ENCODE measurements at regions not wholly inside any gene's neighbourhood (a gene's known extent, or its start where the extent isn't known, plus 50 kb on each side); places are given as distances from the start of the nearest gene placed in this dataset.

- peak in 1 of 3 experiments; percentile 27 for DNase-seq
Measured at GRCh38 chr4:110900213-110900769, 277.4 kb upstream of the PITX2 start.

GRCh38 chr4:110902500-110902899 is 279.6 kb upstream of the PITX2 start:
- DNase-seq, result no peak

- DNase-seq, result peak in 2 of 3 experiments; percentile 70 to 94
Measured at GRCh38 chr4:110904435-110905065, 281.7 kb upstream of the PITX2 start.

- no peak for DNase-seq
Measured at GRCh38 chr4:110905367-110905766, 282.5 kb upstream of the PITX2 start.

DNA sequence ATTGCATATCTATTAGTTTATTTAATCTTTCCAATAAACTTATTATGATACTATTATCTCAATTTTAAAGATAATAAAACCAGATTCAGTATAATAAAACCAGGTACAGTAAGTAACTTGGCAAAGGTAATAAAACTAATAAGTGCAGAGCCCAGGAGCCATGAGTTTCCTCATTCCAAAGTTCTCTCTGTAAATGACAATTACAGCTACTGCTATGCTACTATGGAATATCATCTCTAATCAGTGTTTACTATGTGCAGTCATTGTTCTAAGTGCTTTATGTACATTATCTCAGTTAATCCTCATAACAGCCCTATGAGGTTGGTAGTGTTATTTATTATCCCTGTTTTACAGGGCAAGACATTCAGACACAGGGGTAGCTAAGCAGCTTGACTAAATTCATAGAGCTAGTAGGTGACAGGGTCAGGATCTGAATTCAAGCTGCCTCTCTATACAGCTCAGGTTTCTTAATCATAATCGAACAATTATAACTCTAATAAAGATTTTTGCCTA is 285.0 kb upstream of the PITX2 start:
- no peak for DNase-seq

DNA sequence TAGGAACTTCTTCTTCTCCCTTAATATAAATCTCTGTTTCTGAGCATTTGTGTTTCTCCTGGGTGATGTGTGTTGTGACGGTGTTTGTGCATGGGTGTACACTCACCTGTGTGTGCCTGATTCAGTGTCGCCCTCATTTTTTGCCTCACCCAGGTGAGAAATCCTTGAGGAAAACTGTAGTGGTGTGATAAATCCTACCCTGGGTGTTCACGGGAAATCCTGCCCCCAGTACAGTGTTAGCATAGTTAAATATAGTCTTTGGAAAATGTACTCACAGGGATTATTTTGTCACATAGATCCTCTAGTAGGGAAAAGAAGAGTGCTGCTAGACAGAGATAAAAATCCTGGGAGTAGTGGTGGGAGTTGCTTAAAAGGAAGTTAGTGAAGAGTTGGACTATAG is 291.9 kb upstream of the PITX2 start:
- no peak for DNase-seq

DNA sequence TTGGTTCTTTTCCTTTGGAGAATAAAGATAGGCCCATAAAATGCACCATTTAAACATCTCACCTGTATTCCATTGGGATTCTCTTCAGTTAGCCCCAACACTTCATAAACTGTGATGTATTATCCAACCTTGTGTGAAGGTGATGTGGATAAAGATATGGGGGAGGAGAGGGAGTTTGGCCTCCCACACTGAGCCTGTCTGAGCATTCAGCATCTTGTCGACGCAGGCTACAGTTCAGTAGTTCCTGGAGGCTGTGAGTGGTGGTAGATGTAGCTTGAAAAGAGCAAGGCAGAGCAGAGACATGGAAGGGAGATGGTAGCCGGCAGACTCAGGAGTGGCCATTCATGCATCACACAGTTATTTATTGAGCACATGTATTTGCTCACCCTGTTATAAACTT is 292.4 kb upstream of the PITX2 start:
- DNase-seq, result no peak

DNA sequence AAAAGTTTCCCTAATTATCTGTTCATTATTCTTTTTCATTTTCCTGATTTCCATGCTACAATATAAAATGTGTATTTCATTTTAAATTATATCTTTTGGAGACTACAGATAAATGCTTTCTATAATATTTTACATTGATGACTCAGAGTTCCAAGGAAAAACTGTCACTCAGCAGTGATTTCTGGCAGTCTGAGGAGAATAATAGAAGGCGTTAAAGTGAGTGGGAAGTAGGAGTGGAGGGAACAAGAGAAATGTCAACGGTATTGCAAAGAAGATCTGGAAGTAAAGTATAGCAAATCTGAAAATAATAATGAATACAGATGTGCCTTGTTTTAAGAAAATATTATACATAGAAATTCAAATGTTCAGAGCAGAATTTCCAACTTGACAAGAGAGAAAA is 293.6 kb upstream of the PITX2 start:
- DNase-seq, result peak in 1 of 3 experiments; percentile 53

DNA sequence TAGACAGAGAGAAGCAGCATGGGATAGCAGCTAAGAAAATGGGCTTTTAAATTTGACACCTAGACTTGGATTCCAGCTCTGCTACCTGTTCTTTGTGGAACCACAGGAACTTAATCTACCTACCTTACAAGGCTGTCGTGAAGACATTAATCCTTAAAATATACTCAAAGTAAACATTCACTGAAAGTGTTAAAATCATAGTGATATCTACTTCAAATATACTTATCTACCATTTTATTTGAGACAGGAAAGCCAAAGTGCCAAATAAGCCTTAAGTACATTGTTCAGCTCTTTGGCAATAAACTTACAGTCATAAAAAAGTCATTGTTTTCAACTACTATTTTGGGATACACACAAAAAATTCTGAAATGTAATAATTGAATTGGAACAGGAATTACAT is 295.0 kb upstream of the PITX2 start:
- DNase-seq, result no peak

GRCh38 chr4:110920990-110921389 is 298.1 kb upstream of the PITX2 start:
- DNase-seq, result no peak

GRCh38 chr4:110924761-110925160 is 301.9 kb upstream of the PITX2 start:
- DNase-seq, result no peak

- DNase-seq, result no peak
Measured at GRCh38 chr4:110926841-110927400, 304.0 kb upstream of the PITX2 start.

GRCh38 chr4:110933341-110933740 is 310.5 kb upstream of the PITX2 start:
- no peak for DNase-seq

- DNase-seq, result no peak
Measured at GRCh38 chr4:110944501-110944900, 321.6 kb upstream of the PITX2 start.

DNA sequence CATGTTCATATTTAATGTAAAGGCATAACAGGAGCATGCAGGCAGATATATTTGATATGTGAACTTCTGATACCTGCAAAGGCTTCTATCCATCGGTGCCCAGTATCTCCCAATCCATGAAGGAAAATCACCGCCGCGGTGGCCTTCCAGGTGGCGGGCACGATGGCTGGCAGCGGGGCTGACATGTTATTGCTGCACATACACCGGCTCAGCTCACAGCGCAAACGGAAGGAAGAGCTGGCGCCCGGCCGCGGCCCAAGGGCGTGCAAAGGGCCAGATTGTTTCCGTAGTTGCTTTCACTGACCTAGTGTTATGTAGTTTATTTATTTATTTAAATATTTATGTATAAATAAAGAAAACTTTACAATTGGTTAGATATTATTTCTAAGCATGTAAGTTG is 322.7 kb upstream of the PITX2 start:
- no peak for DNase-seq

GRCh38 chr4:110949542-110949941 is 326.7 kb upstream of the PITX2 start:
- no peak for DNase-seq

- DNase-seq, result no peak
Measured at GRCh38 chr4:110950731-110951130, 327.9 kb upstream of the PITX2 start.

- no peak for DNase-seq
Measured at GRCh38 chr4:110953191-110953590, 330.3 kb upstream of the PITX2 start.

- peak in 1 of 3 experiments; percentile 4 for DNase-seq
Measured at GRCh38 chr4:110953898-110954297, 331.0 kb upstream of the PITX2 start.

- DNase-seq, result peak in 1 of 3 experiments; percentile 30
Measured at GRCh38 chr4:110955748-110956147, 332.9 kb upstream of the PITX2 start.

GRCh38 chr4:110959041-110959643 is 336.3 kb upstream of the PITX2 start:
- DNase-seq, result peak in 1 of 3 experiments; percentile 32

DNA sequence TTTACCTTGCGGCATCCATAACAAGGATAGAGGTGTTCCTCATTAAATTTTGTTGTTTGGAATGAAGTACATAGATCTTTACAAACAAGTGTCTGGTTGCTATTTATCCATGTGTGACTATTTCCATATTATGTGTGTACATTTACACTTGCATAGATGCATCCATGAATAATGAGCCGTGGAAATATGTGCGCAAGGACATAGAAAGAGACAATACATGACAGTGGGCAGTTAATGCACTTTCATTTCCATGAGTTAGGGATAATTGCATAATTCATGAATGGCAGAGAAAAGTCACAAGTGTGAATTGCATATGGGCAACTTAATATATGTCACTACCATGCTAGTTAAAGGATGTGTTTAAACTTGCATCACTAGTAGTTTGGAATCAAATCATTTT is 338.2 kb upstream of the PITX2 start:
- DNase-seq, result no peak

GRCh38 chr4:110962616-110963015 is 339.7 kb upstream of the PITX2 start:
- no peak for DNase-seq

GRCh38 chr4:110963662-110964280 is 340.9 kb upstream of the PITX2 start:
- no peak for DNase-seq

Data from NCI-H1417 (cell line).